ENCODE measurements at regions not wholly inside any gene's neighbourhood (a gene's known extent, or its start where the extent isn't known, plus 50 kb on each side); places are given as distances from the start of the nearest gene placed in this dataset.
"Not testable (repeated sequence)": the region's sequence is repeated elsewhere in the genome, so short reads cannot be mapped to it uniquely, and the experiment has no call there.

DNA sequence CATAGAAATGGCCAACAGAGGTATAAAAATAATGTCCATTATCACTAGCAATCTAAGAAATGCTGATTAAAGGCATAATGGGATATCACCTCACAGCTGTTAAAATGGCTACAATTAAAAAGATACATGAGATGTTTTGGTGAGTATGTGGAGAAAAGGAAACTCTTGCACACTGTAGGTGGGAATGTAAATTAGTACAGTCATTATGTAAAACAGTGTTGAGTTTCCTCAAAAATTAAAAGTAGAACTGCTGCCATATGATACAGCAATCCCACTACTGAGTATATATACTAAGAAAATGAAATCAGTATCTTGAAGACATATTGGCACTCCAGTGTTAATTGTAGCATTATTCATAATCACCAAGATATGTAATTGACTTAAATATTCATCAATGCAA is 982.2 kb upstream of the EPHA6 start:
- Histone ChIP-seq H4K20me1 (ENCODE audit: control insufficient read depth, insufficient read depth, low read length, poor library complexity, severe bottlenecking) (no peaks in the 10 kb centered on the region), H3K36me3 (replicated peaks in 1 of 2; ENCODE audit: control extremely low read depth in 1 of 2, control insufficient read depth in 1 of 2, extremely low read depth in 1 of 2, insufficient read depth in 2 of 2, low read length in 1 of 2) (no peaks in the 10 kb centered on the region), H3K9me3 (ENCODE audit: control extremely low read depth in 1 of 3, control insufficient read depth in 2 of 3, insufficient read depth in 1 of 3, low read length in 2 of 3) (peaks cover 0 to 1% (median 0%) of the 10 kb centered on the region in 3 donors), H3K9ac (ENCODE audit: low read length) (no peak overlapping the region), H2AFZ (ENCODE audit: insufficient read depth, low read depth, low read length, poor library complexity, severe bottlenecking) (no peak overlapping the region), H3K4me1 (ENCODE audit: control insufficient read depth in 2 of 2, insufficient read depth in 2 of 2, low read length in 2 of 2) (no peaks in the 10 kb centered on the region), H3K79me2 (ENCODE audit: control insufficient read depth, insufficient read depth, low read length) (no peaks in the 10 kb centered on the region), H3K27ac (ENCODE audit: low read length in 2 of 2) (no peak overlapping the region), H3K4me3 (ENCODE audit: control extremely low read depth in 1 of 5, extremely low read depth in 1 of 5, insufficient read depth in 1 of 5, low read depth in 2 of 5, low read length in 4 of 5) (no peak overlapping the region), H3K27me3 (replicated peaks in 1 of 4; ENCODE audit: control extremely low read depth in 1 of 4, control insufficient read depth in 3 of 4, insufficient read depth in 4 of 4, low read length in 3 of 4) (no peaks in the 10 kb centered on the region), H3K4me2 (replicated peaks; ENCODE audit: low read depth, low read length, poor library complexity, severe bottlenecking) (no peak overlapping the region)
- TF ChIP-seq, protein P1, sequence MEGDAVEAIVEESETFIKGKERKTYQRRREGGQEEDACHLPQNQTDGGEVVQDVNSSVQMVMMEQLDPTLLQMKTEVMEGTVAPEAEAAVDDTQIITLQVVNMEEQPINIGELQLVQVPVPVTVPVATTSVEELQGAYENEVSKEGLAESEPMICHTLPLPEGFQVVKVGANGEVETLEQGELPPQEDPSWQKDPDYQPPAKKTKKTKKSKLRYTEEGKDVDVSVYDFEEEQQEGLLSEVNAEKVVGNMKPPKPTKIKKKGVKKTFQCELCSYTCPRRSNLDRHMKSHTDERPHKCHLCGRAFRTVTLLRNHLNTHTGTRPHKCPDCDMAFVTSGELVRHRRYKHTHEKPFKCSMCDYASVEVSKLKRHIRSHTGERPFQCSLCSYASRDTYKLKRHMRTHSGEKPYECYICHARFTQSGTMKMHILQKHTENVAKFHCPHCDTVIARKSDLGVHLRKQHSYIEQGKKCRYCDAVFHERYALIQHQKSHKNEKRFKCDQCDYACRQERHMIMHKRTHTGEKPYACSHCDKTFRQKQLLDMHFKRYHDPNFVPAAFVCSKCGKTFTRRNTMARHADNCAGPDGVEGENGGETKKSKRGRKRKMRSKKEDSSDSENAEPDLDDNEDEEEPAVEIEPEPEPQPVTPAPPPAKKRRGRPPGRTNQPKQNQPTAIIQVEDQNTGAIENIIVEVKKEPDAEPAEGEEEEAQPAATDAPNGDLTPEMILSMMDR (IDR thresholded peaks at IDR 0.05): no peak
- no peak for TF ChIP-seq EZH2 (IDR thresholded peaks at IDR 0.05; ENCODE audit: borderline replicate concordance, insufficient read depth, low read depth, low read length, poor library complexity, severe bottlenecking)
- H3K27me3 Mint-ChIP-seq: no peaks in the 10 kb centered on the region
- no peaks in the 10 kb centered on the region for H3K4me1 Mint-ChIP-seq
- CTCF ChIA-PET: no interaction called here
- no peak for DNase-seq
- POLR2A ChIA-PET: no interaction called here
- no peak overlapping the region for H3K4me3 Mint-ChIP-seq
- no peak overlapping the region for H3K27ac Mint-ChIP-seq
- no peak for ATAC-seq (ENCODE audit: low read depth)
- intact Hi-C loops (cut with micrococcal nuclease): no loop called here
- peaks cover 5% of the 10 kb centered on the region for H3K9me3 Mint-ChIP-seq (ENCODE audit: insufficient read depth)

DNA sequence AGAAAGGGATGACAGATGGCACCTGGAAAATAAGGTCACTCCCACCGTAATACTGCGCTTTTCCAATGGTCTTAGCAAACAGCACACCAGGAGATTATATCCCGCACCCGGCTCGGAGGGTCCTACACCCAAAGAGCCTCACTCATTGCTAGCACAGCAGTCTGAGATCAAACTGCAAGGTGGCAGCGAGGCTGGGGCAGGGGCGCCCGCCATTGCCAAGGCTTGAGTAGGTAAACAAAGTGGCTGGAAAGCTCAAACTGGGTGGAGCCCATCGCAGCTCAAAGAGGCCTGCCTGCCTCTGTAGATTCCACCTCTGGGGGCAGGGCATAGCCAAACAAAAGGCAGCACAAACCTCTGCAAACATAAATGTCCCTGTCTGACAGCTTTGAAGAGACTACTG is 953.8 kb upstream of the EPHA6 start:
- WGBS (ENCODE audit: insufficient coverage): 96% methylated on average over 7 of the region's 9 CpGs

More for the DNA sequence above, 953.8 kb upstream of the EPHA6 start:
- H3K9ac ChIP-seq (ENCODE audit: low read length); H3K27ac Mint-ChIP-seq; POLR2A ChIA-PET; DNase-seq; H3K4me3 ChIP-seq (ENCODE audit: control extremely low read depth in 1 of 5, extremely low read depth in 1 of 5, insufficient read depth in 1 of 5, low read depth in 2 of 5, low read length in 4 of 5); H3K4me3 Mint-ChIP-seq; H4K20me1 ChIP-seq (ENCODE audit: control insufficient read depth, insufficient read depth, low read length, poor library complexity, severe bottlenecking); H3K27ac ChIP-seq (ENCODE audit: low read length in 2 of 2); CTCF ChIA-PET; H3K4me2 ChIP-seq (replicated peaks; ENCODE audit: low read depth, low read length, poor library complexity, severe bottlenecking); H2AFZ ChIP-seq (ENCODE audit: insufficient read depth, low read depth, low read length, poor library complexity, severe bottlenecking); H3K36me3 ChIP-seq (replicated peaks in 1 of 2; ENCODE audit: control extremely low read depth in 1 of 2, control insufficient read depth in 1 of 2, extremely low read depth in 1 of 2, insufficient read depth in 2 of 2, low read length in 1 of 2); ATAC-seq (ENCODE audit: low read depth); H3K27me3 ChIP-seq (replicated peaks in 1 of 4; ENCODE audit: control extremely low read depth in 1 of 4, control insufficient read depth in 3 of 4, insufficient read depth in 4 of 4, low read length in 3 of 4); H3K9me3 ChIP-seq (ENCODE audit: control extremely low read depth in 1 of 3, control insufficient read depth in 2 of 3, insufficient read depth in 1 of 3, low read length in 2 of 3); H3K79me2 ChIP-seq (ENCODE audit: control insufficient read depth, insufficient read depth, low read length); H3K27me3 Mint-ChIP-seq; H3K4me1 Mint-ChIP-seq; H3K9me3 Mint-ChIP-seq (ENCODE audit: insufficient read depth); H3K4me1 ChIP-seq (ENCODE audit: control insufficient read depth in 2 of 2, insufficient read depth in 2 of 2, low read length in 2 of 2); intact Hi-C loops (cut with micrococcal nuclease): not testable (repeated sequence)

Data from B cell (primary cell).